HG03103 (cell line): ENCODE measurements at regions not wholly inside any gene's neighbourhood (a gene's known extent, or its start where the extent isn't known, plus 50 kb on each side); places are given as distances from the start of the nearest gene placed in this dataset.
"Not testable (repeated sequence)": the region's sequence is repeated elsewhere in the genome, so short reads cannot be mapped to it uniquely, and the experiment has no call there.

Experiments
- ATAC-seq: cut with Tn5 transposase; IDR thresholded peaks from one replicate; pipeline ENCODE4 v1.9.1; 2021; ENCODE audit warnings: low read depth; ENCODE audit not compliant: unreplicated experiment

- ATAC-seq, result no peak
Measured at GRCh38 chr4:30122711-30123110, 597.5 kb upstream of the PCDH7 start.

- not testable (repeated sequence) for ATAC-seq
Measured at GRCh38 chr4:30124621-30125020, 595.5 kb upstream of the PCDH7 start.

- ATAC-seq, result no peak
Measured at GRCh38 chr4:30125868-30126267, 594.3 kb upstream of the PCDH7 start.

- ATAC-seq, result no peak
Measured at GRCh38 chr4:30126351-30126750, 593.8 kb upstream of the PCDH7 start.

GRCh38 chr4:30148828-30149227 lies 571.3 kb upstream of the PCDH7 start:
- ATAC-seq, result not testable (repeated sequence)

GRCh38 chr4:30149539-30149938 lies 570.6 kb upstream of the PCDH7 start:
- ATAC-seq, result not testable (repeated sequence)

- no peak for ATAC-seq
Measured at GRCh38 chr4:30153427-30153826, 566.7 kb upstream of the PCDH7 start.

GRCh38 chr4:30160140-30160539 lies 560.0 kb upstream of the PCDH7 start:
- no peak for ATAC-seq

GRCh38 chr4:30172416-30172815 lies 547.8 kb upstream of the PCDH7 start:
- no peak for ATAC-seq

- no peak for ATAC-seq
Measured at GRCh38 chr4:30181512-30181911, 538.7 kb upstream of the PCDH7 start.

- no peak for ATAC-seq
Measured at GRCh38 chr4:30181918-30182317, 538.3 kb upstream of the PCDH7 start.

GRCh38 chr4:30182786-30183185 lies 537.4 kb upstream of the PCDH7 start:
- ATAC-seq, result no peak

GRCh38 chr4:30191902-30192301 lies 528.3 kb upstream of the PCDH7 start:
- no peak for ATAC-seq

- no peak for ATAC-seq
Measured at GRCh38 chr4:30207389-30207788, 512.8 kb upstream of the PCDH7 start.

GRCh38 chr4:30208731-30209435 lies 511.3 kb upstream of the PCDH7 start:
- ATAC-seq, result no peak

- ATAC-seq, result not testable (repeated sequence)
Measured at GRCh38 chr4:30215973-30216372, 504.2 kb upstream of the PCDH7 start.

- no peak for ATAC-seq
Measured at GRCh38 chr4:30245140-30245539, 475.0 kb upstream of the PCDH7 start.

- ATAC-seq, result no peak
Measured at GRCh38 chr4:30256116-30256832, 463.9 kb upstream of the PCDH7 start.

GRCh38 chr4:30258949-30259348 lies 461.2 kb upstream of the PCDH7 start:
- no peak for ATAC-seq

- no peak for ATAC-seq
Measured at GRCh38 chr4:30262379-30262778, 457.8 kb upstream of the PCDH7 start.

GRCh38 chr4:30264465-30264864 lies 455.7 kb upstream of the PCDH7 start:
- no peak for ATAC-seq

GRCh38 chr4:30265716-30266115 lies 454.5 kb upstream of the PCDH7 start:
- ATAC-seq, result no peak
